ENCODE measurements at regions not wholly inside any gene's neighbourhood (a gene's known extent, or its start where the extent isn't known, plus 50 kb on each side); places are given as distances from the start of the nearest gene placed in this dataset.
"Not testable (repeated sequence)": the region's sequence is repeated elsewhere in the genome, so short reads cannot be mapped to it uniquely, and the experiment has no call there.

GRCh38 chr13:74266861-74267260 is 132.7 kb upstream of the KLF12 start:
- TF ChIP-seq EP300 (IDR thresholded peaks at IDR 0.05) = no peak
- no peak for TF ChIP-seq CTCF (IDR thresholded peaks at IDR 0.05)
- TF ChIP-seq POLR2A (IDR thresholded peaks at IDR 0.05; ENCODE audit: low read depth) = no peak
- TF ChIP-seq POLR2AphosphoS5 (IDR thresholded peaks at IDR 0.05) = no peak

GRCh38 chr13:74266309-74266708 is 132.1 kb upstream of the KLF12 start:
- no peak overlapping the region for H3K27ac ChIP-seq (replicated peaks in 1 of 4)
- TF ChIP-seq CTCF (IDR thresholded peaks at IDR 0.05) (no peak), EP300 (IDR thresholded peaks at IDR 0.05) (no peak), POLR2AphosphoS5 (IDR thresholded peaks at IDR 0.05) (no peak), POLR2A (IDR thresholded peaks at IDR 0.05; ENCODE audit: low read depth) (no peak)
- intact Hi-C loops (cut with DNase I) = no loop called here
- H3K9me3 ChIP-seq = peaks cover 0 to 19% (median 6%) of the 10 kb centered on the region in 4 donors
- H3K27me3 ChIP-seq = no peaks in the 10 kb centered on the region
- H3K4me1 ChIP-seq = no peaks in the 10 kb centered on the region
- no peak overlapping the region for H3K4me3 ChIP-seq
- no peak for DNase-seq (ENCODE audit: extremely low spot score)
- WGBS = 85% methylated on average over 3 of the region's 3 CpGs
- H3K36me3 ChIP-seq = no peaks in the 10 kb centered on the region

More at GRCh38 chr13:74266861-74267260, 132.7 kb upstream of the KLF12 start:
- peaks cover 0 to 23% (median 9%) of the 10 kb centered on the region in 4 donors for H3K9me3 ChIP-seq
- no peak overlapping the region for H3K27ac ChIP-seq (replicated peaks in 1 of 4)
- H3K4me1 ChIP-seq = no peaks in the 10 kb centered on the region
- no peaks in the 10 kb centered on the region for H3K36me3 ChIP-seq
- H3K4me3 ChIP-seq = no peak overlapping the region
- WGBS = 100% methylated on average over 1 of the region's 1 CpG
- no peak for DNase-seq (ENCODE audit: extremely low spot score)
- H3K27me3 ChIP-seq = no peaks in the 10 kb centered on the region
- intact Hi-C loops (cut with DNase I) = no loop called here

GRCh38 chr13:74264333-74264732 is 130.1 kb upstream of the KLF12 start:
- no peak overlapping the region for H3K4me3 ChIP-seq
- H3K36me3 ChIP-seq = no peaks in the 10 kb centered on the region
- H3K9me3 ChIP-seq = peaks cover 0 to 19% (median 6%) of the 10 kb centered on the region in 4 donors
- intact Hi-C loops (cut with DNase I) = no loop called here
- no peak for TF ChIP-seq CTCF (IDR thresholded peaks at IDR 0.05)
- no peak for TF ChIP-seq POLR2A (IDR thresholded peaks at IDR 0.05; ENCODE audit: low read depth)
- no peak for TF ChIP-seq POLR2AphosphoS5 (IDR thresholded peaks at IDR 0.05)
- no peak for TF ChIP-seq EP300 (IDR thresholded peaks at IDR 0.05)
- DNase-seq (ENCODE audit: extremely low spot score) = no peak
- H3K27me3 ChIP-seq = no peaks in the 10 kb centered on the region
- H3K27ac ChIP-seq (replicated peaks in 1 of 4) = no peak overlapping the region
- no peaks in the 10 kb centered on the region for H3K4me1 ChIP-seq

GRCh38 chr13:74260420-74260819 is 126.2 kb upstream of the KLF12 start:
- H3K4me3 ChIP-seq; H3K4me1 ChIP-seq; H3K27ac ChIP-seq (replicated peaks in 1 of 4); H3K36me3 ChIP-seq; H3K27me3 ChIP-seq; DNase-seq (ENCODE audit: extremely low spot score); intact Hi-C loops (cut with DNase I): not testable (repeated sequence)
- 94% methylated on average over 3 of the region's 3 CpGs for WGBS
- H3K9me3 ChIP-seq = peaks cover 0 to 19% (median 6%) of the 10 kb centered on the region in 4 donors

- intact Hi-C loops (cut with DNase I) = no loop called here
- Histone ChIP-seq H3K9me3 (peaks cover 0 to 13% (median 6%) of the 10 kb centered on the region in 4 donors), H3K36me3 (no peaks in the 10 kb centered on the region), H3K27me3 (no peaks in the 10 kb centered on the region), H3K4me3 (no peak overlapping the region), H3K27ac (replicated peaks in 1 of 4) (no peak overlapping the region), H3K4me1 (no peaks in the 10 kb centered on the region)
- no peak for DNase-seq (ENCODE audit: extremely low spot score)
- WGBS = 78% methylated on average over 3 of the region's 3 CpGs
- TF ChIP-seq POLR2A (IDR thresholded peaks at IDR 0.05; ENCODE audit: low read depth) (no peak), CTCF (IDR thresholded peaks at IDR 0.05) (no peak), POLR2AphosphoS5 (IDR thresholded peaks at IDR 0.05) (no peak), EP300 (IDR thresholded peaks at IDR 0.05) (no peak)
Measured at GRCh38 chr13:74259641-74260040, 125.4 kb upstream of the KLF12 start.
